GM23338 (cell line): ENCODE measurements at regions not wholly inside any gene's neighbourhood (a gene's known extent, or its start where the extent isn't known, plus 50 kb on each side); places are given as distances from the start of the nearest gene placed in this dataset.
"Not testable (repeated sequence)": the region's sequence is repeated elsewhere in the genome, so short reads cannot be mapped to it uniquely, and the experiment has no call there.

Experiments used
- ATAC-seq: fragments of 200-7000 bp; cut with Tn5 transposase; 3 replicates; pipeline ENCODE4 v1.9.1; 2020
- DNase-seq: peaks from one replicate; pipeline ENCODE4 v3.0.0-alpha.2; 2015; ENCODE audit warnings: low spot score
- H2AFZ ChIP-seq: fragments of 200-600 bp; sonication (generic); 2 replicates; pipeline ENCODE4 v1.8.0; 2016; ENCODE audit warnings: antibody characterized with exemption, mild to moderate bottlenecking, moderate library complexity
- H3F3A ChIP-seq: fragments of 200-600 bp; sonication (generic); replicated peaks from 2 replicates; pipeline ENCODE4 v1.8.0; 2017; ENCODE audit warnings: antibody characterized with exemption, mixed run types, low read depth
- H3K27ac ChIP-seq: fragments of 200-600 bp; sonication (generic); 2 replicates; pipeline ENCODE4 v1.6.1; 2016; ENCODE audit warnings: low read depth
- H3K27me3 ChIP-seq: fragments of 200-600 bp; sonication (generic); 2 replicates; pipeline ENCODE4 v1.8.0; 2016; ENCODE audit warnings: mild to moderate bottlenecking, mixed run types, moderate library complexity; ENCODE audit not compliant: insufficient read depth
- H3K36me3 ChIP-seq: fragments of 200-600 bp; sonication (generic); 2 replicates; pipeline ENCODE4 v1.8.0; 2016; ENCODE audit warnings: mild to moderate bottlenecking; ENCODE audit not compliant: insufficient read depth
- H3K4me1 ChIP-seq: fragments of 200-600 bp; sonication (generic); 2 replicates; pipeline ENCODE4 v1.8.0; 2016; ENCODE audit warnings: mild to moderate bottlenecking, moderate library complexity; ENCODE audit not compliant: insufficient read depth
- H3K4me2 ChIP-seq: fragments of 200-600 bp; sonication (generic); 2 replicates; pipeline ENCODE4 v1.7.1; 2017; ENCODE audit warnings: mixed run types
- H3K4me3 ChIP-seq: fragments of 200-600 bp; sonication (generic); 2 replicates; pipeline ENCODE4 v1.6.1; 2016; ENCODE audit warnings: mixed run types
- H3K79me2 ChIP-seq: fragments of 200-600 bp; sonication (generic); replicated peaks from 2 replicates; pipeline ENCODE4 v1.8.0; 2017; ENCODE audit warnings: mild to moderate bottlenecking; ENCODE audit not compliant: insufficient read depth
- H3K9me2 ChIP-seq: fragments of 200-600 bp; sonication (generic); 2 replicates; pipeline ENCODE4 v1.8.0; 2017; ENCODE audit not compliant: insufficient read depth
- H4K20me1 ChIP-seq: fragments of 200-600 bp; sonication (generic); replicated peaks from 2 replicates; pipeline ENCODE4 v1.8.0; 2017; ENCODE audit warnings: mild to moderate bottlenecking; ENCODE audit not compliant: insufficient read depth
- H3K27ac Mint-ChIP-seq: 2 replicates; pipeline ENCODE4 v1.8.0; 2020; ENCODE audit warnings: inconsistent platforms, mild to moderate bottlenecking, moderate library complexity, mixed read lengths
- H3K27me3 Mint-ChIP-seq: 3 replicates; pipeline ENCODE4 v1.8.0; 2022; ENCODE audit warnings: low read depth, mild to moderate bottlenecking, moderate library complexity, mixed read lengths, inconsistent platforms; ENCODE audit not compliant: insufficient read depth, poor library complexity
- H3K36me3 Mint-ChIP-seq: 3 replicates; pipeline ENCODE4 v1.8.0; 2021; ENCODE audit warnings: low read depth, mild to moderate bottlenecking, inconsistent platforms, moderate library complexity, mixed read lengths
- H3K4me1 Mint-ChIP-seq: 3 replicates; pipeline ENCODE4 v1.8.0; 2020; ENCODE audit warnings: mild to moderate bottlenecking, inconsistent platforms, mixed read lengths
- H3K4me3 Mint-ChIP-seq: 3 replicates; pipeline ENCODE4 v1.8.0; 2021; ENCODE audit warnings: moderate library complexity, mild to moderate bottlenecking, inconsistent platforms, mixed read lengths
- H3K9me3 Mint-ChIP-seq: 3 replicates; pipeline ENCODE4 v1.8.0; 2020; ENCODE audit warnings: moderate library complexity, mild to moderate bottlenecking, inconsistent platforms, mixed read lengths
- CREB1 ChIP-seq: fragments of 250-450 bp; sonication (Bioruptor Pico); IDR thresholded peaks from 2 replicates; pipeline ENCODE4 v1.5.0; 2020; ENCODE audit warnings: low read depth, mild to moderate bottlenecking, moderate library complexity
- CTCF ChIP-seq, 2 experiments: fragments of 200-600 bp in 1 of 2; sonication (generic) in 1 of 2; conservative IDR thresholded peaks; 2 replicates each; pipeline versions ENCODE4 v1.5.1 to v1.6.1; 2016 to 2017; ENCODE audit warnings: antibody characterized with exemption in 2 of 2, low read depth in 2 of 2, mild to moderate bottlenecking in 2 of 2, moderate library complexity in 1 of 2
- ETS1 ChIP-seq: IDR thresholded peaks from 2 replicates; pipeline ENCODE4 v1.6.1; 2016; ENCODE audit warnings: antibody characterized with exemption
- EZH2 ChIP-seq: fragments of 200-600 bp; sonication (generic); IDR thresholded peaks from one replicate; pipeline ENCODE4 v1.8.0; 2017; ENCODE audit warnings: antibody characterized with exemption, mild to moderate bottlenecking, low read depth; ENCODE audit not compliant: unreplicated experiment
- JUNB ChIP-seq: IDR thresholded peaks from one replicate; pipeline ENCODE4 v1.6.1; 2016; ENCODE audit warnings: antibody characterized with exemption; ENCODE audit not compliant: unreplicated experiment
- ZNF114 ChIP-seq: fragments of 250-450 bp; sonication (Bioruptor Pico); IDR thresholded peaks from 2 replicates; pipeline ENCODE4 v1.5.0; 2020; ENCODE audit warnings: mild to moderate bottlenecking, moderate library complexity
- TF ChIP-seq, protein P1 (sequence below): fragments of 250-450 bp; sonication (Bioruptor Pico); IDR thresholded peaks from 2 replicates; pipeline ENCODE4 v1.5.0; 2020; ENCODE audit warnings: mild to moderate bottlenecking, moderate library complexity
- TF ChIP-seq, protein P2 (sequence below): IDR thresholded peaks from one replicate; pipeline ENCODE4 v1.6.1; 2018; ENCODE audit warnings: antibody characterized with exemption; ENCODE audit not compliant: unreplicated experiment

DNA sequence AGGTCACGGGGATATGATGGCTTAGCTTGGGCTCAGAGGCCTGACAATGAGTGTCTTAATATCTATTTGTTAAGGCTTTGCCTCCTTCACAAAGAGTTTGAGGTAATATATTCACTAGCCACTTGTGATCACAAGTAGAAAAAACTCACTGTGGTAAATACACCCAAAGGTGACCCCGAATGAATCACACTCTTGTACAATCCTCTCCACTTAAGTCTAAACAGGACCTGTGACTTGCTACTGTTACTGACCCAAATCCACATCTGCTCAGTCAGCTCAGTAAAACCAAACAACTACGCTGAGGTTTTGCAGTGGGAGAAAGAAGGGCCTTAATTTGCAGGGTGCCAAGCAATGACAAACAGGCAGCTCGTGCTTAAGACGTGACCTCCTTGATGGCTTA, 223.8 kb upstream of the MAGEC2 start (continued):
- TF ChIP-seq, protein P1, sequence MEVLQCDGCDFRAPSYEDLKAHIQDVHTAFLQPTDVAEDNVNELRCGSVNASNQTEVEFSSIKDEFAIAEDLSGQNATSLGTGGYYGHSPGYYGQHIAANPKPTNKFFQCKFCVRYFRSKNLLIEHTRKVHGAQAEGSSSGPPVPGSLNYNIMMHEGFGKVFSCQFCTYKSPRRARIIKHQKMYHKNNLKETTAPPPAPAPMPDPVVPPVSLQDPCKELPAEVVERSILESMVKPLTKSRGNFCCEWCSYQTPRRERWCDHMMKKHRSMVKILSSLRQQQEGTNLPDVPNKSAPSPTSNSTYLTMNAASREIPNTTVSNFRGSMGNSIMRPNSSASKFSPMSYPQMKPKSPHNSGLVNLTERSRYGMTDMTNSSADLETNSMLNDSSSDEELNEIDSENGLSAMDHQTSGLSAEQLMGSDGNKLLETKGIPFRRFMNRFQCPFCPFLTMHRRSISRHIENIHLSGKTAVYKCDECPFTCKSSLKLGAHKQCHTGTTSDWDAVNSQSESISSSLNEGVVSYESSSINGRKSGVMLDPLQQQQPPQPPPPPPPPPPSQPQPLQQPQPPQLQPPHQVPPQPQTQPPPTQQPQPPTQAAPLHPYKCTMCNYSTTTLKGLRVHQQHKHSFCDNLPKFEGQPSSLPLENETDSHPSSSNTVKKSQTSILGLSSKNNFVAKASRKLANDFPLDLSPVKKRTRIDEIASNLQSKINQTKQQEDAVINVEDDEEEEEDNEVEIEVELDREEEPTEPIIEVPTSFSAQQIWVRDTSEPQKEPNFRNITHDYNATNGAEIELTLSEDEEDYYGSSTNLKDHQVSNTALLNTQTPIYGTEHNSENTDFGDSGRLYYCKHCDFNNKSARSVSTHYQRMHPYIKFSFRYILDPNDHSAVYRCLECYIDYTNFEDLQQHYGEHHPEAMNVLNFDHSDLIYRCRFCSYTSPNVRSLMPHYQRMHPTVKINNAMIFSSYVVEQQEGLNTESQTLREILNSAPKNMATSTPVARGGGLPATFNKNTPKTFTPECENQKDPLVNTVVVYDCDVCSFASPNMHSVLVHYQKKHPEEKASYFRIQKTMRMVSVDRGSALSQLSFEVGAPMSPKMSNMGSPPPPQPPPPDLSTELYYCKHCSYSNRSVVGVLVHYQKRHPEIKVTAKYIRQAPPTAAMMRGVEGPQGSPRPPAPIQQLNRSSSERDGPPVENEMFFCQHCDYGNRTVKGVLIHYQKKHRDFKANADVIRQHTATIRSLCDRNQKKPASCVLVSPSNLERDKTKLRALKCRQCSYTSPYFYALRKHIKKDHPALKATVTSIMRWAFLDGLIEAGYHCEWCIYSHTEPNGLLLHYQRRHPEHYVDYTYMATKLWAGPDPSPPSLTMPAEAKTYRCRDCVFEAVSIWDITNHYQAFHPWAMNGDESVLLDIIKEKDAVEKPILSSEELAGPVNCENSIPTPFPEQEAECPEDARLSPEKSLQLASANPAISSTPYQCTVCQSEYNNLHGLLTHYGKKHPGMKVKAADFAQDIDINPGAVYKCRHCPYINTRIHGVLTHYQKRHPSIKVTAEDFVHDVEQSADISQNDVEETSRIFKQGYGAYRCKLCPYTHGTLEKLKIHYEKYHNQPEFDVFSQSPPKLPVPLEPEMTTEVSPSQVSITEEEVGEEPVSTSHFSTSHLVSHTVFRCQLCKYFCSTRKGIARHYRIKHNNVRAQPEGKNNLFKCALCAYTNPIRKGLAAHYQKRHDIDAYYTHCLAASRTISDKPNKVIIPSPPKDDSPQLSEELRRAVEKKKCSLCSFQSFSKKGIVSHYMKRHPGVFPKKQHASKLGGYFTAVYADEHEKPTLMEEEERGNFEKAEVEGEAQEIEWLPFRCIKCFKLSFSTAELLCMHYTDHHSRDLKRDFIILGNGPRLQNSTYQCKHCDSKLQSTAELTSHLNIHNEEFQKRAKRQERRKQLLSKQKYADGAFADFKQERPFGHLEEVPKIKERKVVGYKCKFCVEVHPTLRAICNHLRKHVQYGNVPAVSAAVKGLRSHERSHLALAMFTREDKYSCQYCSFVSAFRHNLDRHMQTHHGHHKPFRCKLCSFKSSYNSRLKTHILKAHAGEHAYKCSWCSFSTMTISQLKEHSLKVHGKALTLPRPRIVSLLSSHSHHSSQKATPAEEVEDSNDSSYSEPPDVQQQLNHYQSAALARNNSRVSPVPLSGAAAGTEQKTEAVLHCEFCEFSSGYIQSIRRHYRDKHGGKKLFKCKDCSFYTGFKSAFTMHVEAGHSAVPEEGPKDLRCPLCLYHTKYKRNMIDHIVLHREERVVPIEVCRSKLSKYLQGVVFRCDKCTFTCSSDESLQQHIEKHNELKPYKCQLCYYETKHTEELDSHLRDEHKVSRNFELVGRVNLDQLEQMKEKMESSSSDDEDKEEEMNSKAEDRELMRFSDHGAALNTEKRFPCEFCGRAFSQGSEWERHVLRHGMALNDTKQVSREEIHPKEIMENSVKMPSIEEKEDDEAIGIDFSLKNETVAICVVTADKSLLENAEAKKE (CRISPR knock-in tag) = no peak
- no peak for TF ChIP-seq ETS1

GRCh38 chrX:142390998-142391397, 185.9 kb upstream of the MAGEC2 start:
- H3K27ac Mint-ChIP-seq, H3K79me2 ChIP-seq, H3K27ac ChIP-seq, H3K27me3 ChIP-seq, H3K4me2 ChIP-seq, H3K4me3 Mint-ChIP-seq, H3K36me3 ChIP-seq, DNase-seq, H3K27me3 Mint-ChIP-seq, H3K4me3 ChIP-seq, H3K9me3 Mint-ChIP-seq, ATAC-seq, H3K9me2 ChIP-seq, H3K36me3 Mint-ChIP-seq, H3F3A ChIP-seq, H2AFZ ChIP-seq, H4K20me1 ChIP-seq: not testable (repeated sequence)
- peaks cover 16% of the 10 kb centered on the region; the same call in 2 of the 3 replicates for H3K4me1 Mint-ChIP-seq
- peaks cover 11% of the 10 kb centered on the region; the same call in 1 of the 2 replicates for H3K4me1 ChIP-seq

- Histone ChIP-seq H3K36me3 (no peaks in the 10 kb centered on the region), H3K4me3 (no peak overlapping the region), H3K27ac (no peak overlapping the region), H3K9me2 (no peaks in the 10 kb centered on the region), H3K4me2 (no peak overlapping the region), H2AFZ (no peak overlapping the region), H3K27me3 (no peaks in the 10 kb centered on the region), H3F3A (no peaks in the 10 kb centered on the region), H3K79me2 (no peaks in the 10 kb centered on the region), H4K20me1 (no peaks in the 10 kb centered on the region), H3K4me1 (no peaks in the 10 kb centered on the region)
- ATAC-seq (no peak), DNase-seq (no peak)
- Mint-ChIP-seq H3K36me3 (no peaks in the 10 kb centered on the region), H3K4me3 (no peak overlapping the region), H3K9me3 (no peaks in the 10 kb centered on the region), H3K4me1 (no peaks in the 10 kb centered on the region), H3K27me3 (no peaks in the 10 kb centered on the region), H3K27ac (no peak overlapping the region)
- no peak for TF ChIP-seq CTCF (conservative IDR thresholded peaks at IDR 0.05; ENCODE audit: low read depth in 2 of 2)
- no peak for TF ChIP-seq EZH2
- no peak for TF ChIP-seq ZNF114
- TF ChIP-seq, protein P2, sequence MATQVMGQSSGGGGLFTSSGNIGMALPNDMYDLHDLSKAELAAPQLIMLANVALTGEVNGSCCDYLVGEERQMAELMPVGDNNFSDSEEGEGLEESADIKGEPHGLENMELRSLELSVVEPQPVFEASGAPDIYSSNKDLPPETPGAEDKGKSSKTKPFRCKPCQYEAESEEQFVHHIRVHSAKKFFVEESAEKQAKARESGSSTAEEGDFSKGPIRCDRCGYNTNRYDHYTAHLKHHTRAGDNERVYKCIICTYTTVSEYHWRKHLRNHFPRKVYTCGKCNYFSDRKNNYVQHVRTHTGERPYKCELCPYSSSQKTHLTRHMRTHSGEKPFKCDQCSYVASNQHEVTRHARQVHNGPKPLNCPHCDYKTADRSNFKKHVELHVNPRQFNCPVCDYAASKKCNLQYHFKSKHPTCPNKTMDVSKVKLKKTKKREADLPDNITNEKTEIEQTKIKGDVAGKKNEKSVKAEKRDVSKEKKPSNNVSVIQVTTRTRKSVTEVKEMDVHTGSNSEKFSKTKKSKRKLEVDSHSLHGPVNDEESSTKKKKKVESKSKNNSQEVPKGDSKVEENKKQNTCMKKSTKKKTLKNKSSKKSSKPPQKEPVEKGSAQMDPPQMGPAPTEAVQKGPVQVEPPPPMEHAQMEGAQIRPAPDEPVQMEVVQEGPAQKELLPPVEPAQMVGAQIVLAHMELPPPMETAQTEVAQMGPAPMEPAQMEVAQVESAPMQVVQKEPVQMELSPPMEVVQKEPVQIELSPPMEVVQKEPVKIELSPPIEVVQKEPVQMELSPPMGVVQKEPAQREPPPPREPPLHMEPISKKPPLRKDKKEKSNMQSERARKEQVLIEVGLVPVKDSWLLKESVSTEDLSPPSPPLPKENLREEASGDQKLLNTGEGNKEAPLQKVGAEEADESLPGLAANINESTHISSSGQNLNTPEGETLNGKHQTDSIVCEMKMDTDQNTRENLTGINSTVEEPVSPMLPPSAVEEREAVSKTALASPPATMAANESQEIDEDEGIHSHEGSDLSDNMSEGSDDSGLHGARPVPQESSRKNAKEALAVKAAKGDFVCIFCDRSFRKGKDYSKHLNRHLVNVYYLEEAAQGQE = no peak
- TF ChIP-seq CREB1 (CRISPR knock-in tag) = no peak
- TF ChIP-seq JUNB = no peak
Measured at GRCh38 chrX:142363501-142363900, 158.4 kb upstream of the MAGEC2 start.
